ENCODE measurements at regions not wholly inside any gene's neighbourhood (a gene's known extent, or its start where the extent isn't known, plus 50 kb on each side); places are given as distances from the start of the nearest gene placed in this dataset.

GRCh38 chr6:103534095-103534494, 1325.6 kb downstream of the HACE1 start:
- H4K20me1 ChIP-seq (ENCODE audit: insufficient read depth), result no peaks in the 10 kb centered on the region
- H3K27ac ChIP-seq (ENCODE audit: low read length), result no peak overlapping the region
- H3K79me2 ChIP-seq (replicated peaks; ENCODE audit: insufficient read depth, low read length), result no peaks in the 10 kb centered on the region
- no peaks in the 10 kb centered on the region for H3F3A ChIP-seq (ENCODE audit: insufficient read depth, low read length, poor library complexity, severe bottlenecking)
- no peaks in the 10 kb centered on the region for H3K9me3 ChIP-seq (ENCODE audit: low read length)
- no peak overlapping the region for H2AFZ ChIP-seq (ENCODE audit: low read depth, low read length)
- H3K9me2 ChIP-seq (ENCODE audit: insufficient read depth, low read length), result no peaks in the 10 kb centered on the region
- no peak overlapping the region for H3K9ac ChIP-seq (ENCODE audit: low read length)
- H3K27me3 ChIP-seq (ENCODE audit: insufficient read depth, low read depth, low read length), result no peaks in the 10 kb centered on the region
- no peak overlapping the region for H3K4me3 ChIP-seq (ENCODE audit: low read length)
- no peaks in the 10 kb centered on the region for H3K36me3 ChIP-seq (ENCODE audit: insufficient read depth, low read length)
- no peak overlapping the region for H3K4me2 ChIP-seq (ENCODE audit: low read length)
- TF ChIP-seq EZH2 (IDR thresholded peaks at IDR 0.05; ENCODE audit: borderline replicate concordance, insufficient read depth, low read length, poor library complexity, severe bottlenecking) (no peak), SMC3 (conservative IDR thresholded peaks at IDR 0.05; ENCODE audit: poor library complexity) (no peak), EP300 (conservative IDR thresholded peaks at IDR 0.05; ENCODE audit: poor library complexity, severe bottlenecking) (no peak), MXI1 (conservative IDR thresholded peaks at IDR 0.05; ENCODE audit: poor library complexity, severe bottlenecking) (no peak), REST (IDR thresholded peaks at IDR 0.05; ENCODE audit: borderline replicate concordance) (no peak), TAF1 (IDR thresholded peaks at IDR 0.05; ENCODE audit: low read depth) (no peak), POLR2AphosphoS5 (IDR thresholded peaks at IDR 0.05) (no peak), CTCF (IDR thresholded peaks at IDR 0.05; ENCODE audit: poor library complexity, severe bottlenecking) (no peak), RAD21 (conservative IDR thresholded peaks at IDR 0.05) (no peak)

GRCh38 chr6:103522045-103522444, 1337.7 kb downstream of the HACE1 start:
- no peaks in the 10 kb centered on the region for H3K9me2 ChIP-seq (ENCODE audit: insufficient read depth, low read length)
- no peak overlapping the region for H3K4me2 ChIP-seq (ENCODE audit: low read length)
- H3K27ac ChIP-seq (ENCODE audit: low read length), result no peak overlapping the region
- no peak overlapping the region for H3K4me3 ChIP-seq (ENCODE audit: low read length)
- H4K20me1 ChIP-seq (ENCODE audit: insufficient read depth), result no peaks in the 10 kb centered on the region
- no peaks in the 10 kb centered on the region for H3K36me3 ChIP-seq (ENCODE audit: insufficient read depth, low read length)
- no peak for TF ChIP-seq EP300 (conservative IDR thresholded peaks at IDR 0.05; ENCODE audit: poor library complexity, severe bottlenecking)
- no peak overlapping the region for H2AFZ ChIP-seq (ENCODE audit: low read depth, low read length)
- H3K79me2 ChIP-seq (replicated peaks; ENCODE audit: insufficient read depth, low read length), result no peaks in the 10 kb centered on the region
- no peaks in the 10 kb centered on the region for H3K9me3 ChIP-seq (ENCODE audit: low read length)
- H3K27me3 ChIP-seq (ENCODE audit: insufficient read depth, low read depth, low read length), result no peaks in the 10 kb centered on the region
- no peak overlapping the region for H3K9ac ChIP-seq (ENCODE audit: low read length)
- no peaks in the 10 kb centered on the region for H3F3A ChIP-seq (ENCODE audit: insufficient read depth, low read length, poor library complexity, severe bottlenecking)

GRCh38 chr6:103516336-103516735, 1343.4 kb downstream of the HACE1 start:
- Histone ChIP-seq H3K79me2 (replicated peaks; ENCODE audit: insufficient read depth, low read length) (no peaks in the 10 kb centered on the region), H4K20me1 (ENCODE audit: insufficient read depth) (no peaks in the 10 kb centered on the region), H3K4me3 (ENCODE audit: low read length) (no peak overlapping the region), H3K27ac (ENCODE audit: low read length) (no peak overlapping the region), H3K36me3 (ENCODE audit: insufficient read depth, low read length) (no peaks in the 10 kb centered on the region), H2AFZ (ENCODE audit: low read depth, low read length) (no peak overlapping the region), H3K9me2 (ENCODE audit: insufficient read depth, low read length) (no peaks in the 10 kb centered on the region), H3F3A (ENCODE audit: insufficient read depth, low read length, poor library complexity, severe bottlenecking) (no peaks in the 10 kb centered on the region), H3K9me3 (ENCODE audit: low read length) (no peaks in the 10 kb centered on the region), H3K4me2 (ENCODE audit: low read length) (no peak overlapping the region), H3K27me3 (ENCODE audit: insufficient read depth, low read depth, low read length) (no peaks in the 10 kb centered on the region), H3K9ac (ENCODE audit: low read length) (no peak overlapping the region)
- TF ChIP-seq POLR2AphosphoS5 (IDR thresholded peaks at IDR 0.05) (no peak), TAF1 (IDR thresholded peaks at IDR 0.05; ENCODE audit: low read depth) (no peak), CTCF (IDR thresholded peaks at IDR 0.05; ENCODE audit: poor library complexity, severe bottlenecking) (no peak), EZH2 (IDR thresholded peaks at IDR 0.05; ENCODE audit: borderline replicate concordance, insufficient read depth, low read length, poor library complexity, severe bottlenecking) (no peak), REST (IDR thresholded peaks at IDR 0.05; ENCODE audit: borderline replicate concordance) (no peak), SMC3 (conservative IDR thresholded peaks at IDR 0.05; ENCODE audit: poor library complexity) (no peak)
